ENCODE measurements at regions not wholly inside any gene's neighbourhood (a gene's known extent, or its start where the extent isn't known, plus 50 kb on each side); places are given as distances from the start of the nearest gene placed in this dataset.

GRCh38 chr2:137826373-137827372 is 137.6 kb upstream of the HNMT start:
- DNase-seq, result no peak

- no peak for DNase-seq
Observed at GRCh38 chr2:137828624-137829023, 135.6 kb upstream of the HNMT start.

GRCh38 chr2:137829251-137829650 is 135.0 kb upstream of the HNMT start:
- no peak for DNase-seq

GRCh38 chr2:137834760-137835379 is 129.4 kb upstream of the HNMT start:
- no peak for DNase-seq

GRCh38 chr2:137836671-137837070 is 127.6 kb upstream of the HNMT start:
- no peak for DNase-seq

- no peak for DNase-seq
Observed at GRCh38 chr2:137837830-137838229, 126.4 kb upstream of the HNMT start.

GRCh38 chr2:137838255-137839092 is 125.8 kb upstream of the HNMT start:
- no peak for DNase-seq

- DNase-seq, result no peak
Observed at GRCh38 chr2:137842430-137842829, 121.8 kb upstream of the HNMT start.

- no peak for DNase-seq
Observed at GRCh38 chr2:137842952-137843351, 121.3 kb upstream of the HNMT start.

- DNase-seq, result no peak
Observed at GRCh38 chr2:137845422-137845821, 118.9 kb upstream of the HNMT start.

GRCh38 chr2:137846993-137847392 is 117.3 kb upstream of the HNMT start:
- DNase-seq, result no peak

- no peak for DNase-seq
Observed at GRCh38 chr2:137847443-137847842, 116.8 kb upstream of the HNMT start.

GRCh38 chr2:137857881-137858280 is 106.4 kb upstream of the HNMT start:
- DNase-seq, result no peak

GRCh38 chr2:137862651-137863050 is 101.6 kb upstream of the HNMT start:
- no peak for DNase-seq

GRCh38 chr2:137865954-137866540 is 98.2 kb upstream of the HNMT start:
- DNase-seq, result peak; percentile 64

GRCh38 chr2:137870682-137871081 is 93.6 kb upstream of the HNMT start:
- no peak for DNase-seq

- no peak for DNase-seq
Observed at GRCh38 chr2:137872577-137872976, 91.7 kb upstream of the HNMT start.

- no peak for DNase-seq
Observed at GRCh38 chr2:137873536-137874244, 90.6 kb upstream of the HNMT start.

- no peak for DNase-seq
Observed at GRCh38 chr2:137879121-137879520, 85.2 kb upstream of the HNMT start.

GRCh38 chr2:137881711-137882110 is 82.6 kb upstream of the HNMT start:
- no peak for DNase-seq

GRCh38 chr2:137886083-137886831 is 78.0 kb upstream of the HNMT start:
- no peak for DNase-seq
